H1 (cell line): ENCODE measurements at regions not wholly inside any gene's neighbourhood (a gene's known extent, or its start where the extent isn't known, plus 50 kb on each side); places are given as distances from the start of the nearest gene placed in this dataset.

Experiments
- CHD1 ChIP-seq: IDR thresholded peaks from 2 replicates; pipeline ENCODE4 v1.6.1; 2012; ENCODE audit warnings: low read depth, low read length, improper control_type of control experiment
- CHD7 ChIP-seq: fragments of 300-600 bp; sonication (generic); IDR thresholded peaks from 2 replicates; pipeline ENCODE4 v1.7.1; 2012; ENCODE audit warnings: low read length, moderate library complexity, mild to moderate bottlenecking, inconsistent platforms; ENCODE audit not compliant: insufficient replicate concordance
- TAF7 ChIP-seq: optimal IDR thresholded peaks from 2 replicates; pipeline ENCODE3; 2011; ENCODE audit warnings: low read depth, mild to moderate bottlenecking, inconsistent platforms, low read length, moderate library complexity, borderline replicate concordance

- TF ChIP-seq CHD7, result no peak
- TF ChIP-seq TAF7, result no peak
- no peak for TF ChIP-seq CHD1
- TF ChIP-seq, all 59 proteins: peak for 0
Observed at GRCh38 chr18:76264876-76265250, 230.2 kb downstream of the ZNF516 start (continued).
